ENCODE measurements at regions not wholly inside any gene's neighbourhood (a gene's known extent, or its start where the extent isn't known, plus 50 kb on each side); places are given as distances from the start of the nearest gene placed in this dataset.
A peak's percentile ranks its signal among the peaks of the same experiment; 100 is the strongest.

DNA sequence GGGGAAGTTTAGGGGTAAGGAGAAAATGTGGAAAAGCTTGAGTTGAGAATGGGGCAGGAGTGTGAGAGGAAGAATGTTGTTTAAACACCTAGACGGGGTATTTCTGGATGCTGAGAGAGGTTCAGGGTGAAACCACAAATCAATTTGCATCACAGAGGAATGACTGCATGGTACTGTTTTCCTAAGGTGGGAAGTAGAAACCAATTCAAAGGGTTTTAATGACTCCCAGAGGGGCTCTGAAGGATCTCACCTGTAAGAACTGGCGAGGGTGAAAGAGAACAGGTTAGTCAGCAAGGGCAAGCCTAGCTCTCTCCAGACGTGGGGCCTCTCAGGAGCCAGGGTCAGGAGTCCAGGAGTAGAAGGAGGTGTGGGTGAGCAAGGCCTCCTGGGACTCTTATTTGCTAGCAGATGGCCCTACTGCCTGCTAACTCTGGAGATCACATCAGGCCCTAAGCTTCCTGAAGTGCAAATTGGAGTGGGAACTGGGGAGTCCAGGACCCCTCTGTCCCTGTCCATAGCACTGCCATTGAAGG, 133.0 kb upstream of the CELF4 start:
- Histone ChIP-seq H2AFZ (no peak overlapping the region), H4K20me1 (replicated peaks; ENCODE audit: insufficient read depth) (no peaks in the 10 kb centered on the region), H3K4me2 (no peak overlapping the region; the same call in 1 of the 2 replicates), H3K36me3 (ENCODE audit: insufficient read depth) (no peaks in the 10 kb centered on the region), H3K27me3 (ENCODE audit: insufficient read depth) (no peaks in the 10 kb centered on the region), H3K79me2 (replicated peaks; ENCODE audit: insufficient read depth) (no peaks in the 10 kb centered on the region), H3K9me2 (ENCODE audit: insufficient read depth) (0 out of 2 replicates have a peak, but pooled peaks cover 3% of the 10 kb centered on the region), H3K4me1 (ENCODE audit: insufficient read depth) (peaks cover 5% of the 10 kb centered on the region; the same call in 1 of the 2 replicates), H3K27ac (ENCODE audit: low read depth) (no peak overlapping the region), H3K4me3 (no peak overlapping the region), H3F3A (replicated peaks; ENCODE audit: low read depth) (no peaks in the 10 kb centered on the region)
- H3K4me3 Mint-ChIP-seq = no peak overlapping the region
- TF ChIP-seq ZNF331 (CRISPR knock-in tag; IDR thresholded peaks at IDR 0.05; ENCODE audit: low read depth) = no peak
- TF ChIP-seq, protein P1, sequence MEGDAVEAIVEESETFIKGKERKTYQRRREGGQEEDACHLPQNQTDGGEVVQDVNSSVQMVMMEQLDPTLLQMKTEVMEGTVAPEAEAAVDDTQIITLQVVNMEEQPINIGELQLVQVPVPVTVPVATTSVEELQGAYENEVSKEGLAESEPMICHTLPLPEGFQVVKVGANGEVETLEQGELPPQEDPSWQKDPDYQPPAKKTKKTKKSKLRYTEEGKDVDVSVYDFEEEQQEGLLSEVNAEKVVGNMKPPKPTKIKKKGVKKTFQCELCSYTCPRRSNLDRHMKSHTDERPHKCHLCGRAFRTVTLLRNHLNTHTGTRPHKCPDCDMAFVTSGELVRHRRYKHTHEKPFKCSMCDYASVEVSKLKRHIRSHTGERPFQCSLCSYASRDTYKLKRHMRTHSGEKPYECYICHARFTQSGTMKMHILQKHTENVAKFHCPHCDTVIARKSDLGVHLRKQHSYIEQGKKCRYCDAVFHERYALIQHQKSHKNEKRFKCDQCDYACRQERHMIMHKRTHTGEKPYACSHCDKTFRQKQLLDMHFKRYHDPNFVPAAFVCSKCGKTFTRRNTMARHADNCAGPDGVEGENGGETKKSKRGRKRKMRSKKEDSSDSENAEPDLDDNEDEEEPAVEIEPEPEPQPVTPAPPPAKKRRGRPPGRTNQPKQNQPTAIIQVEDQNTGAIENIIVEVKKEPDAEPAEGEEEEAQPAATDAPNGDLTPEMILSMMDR (conservative IDR thresholded peaks at IDR 0.05; ENCODE audit: low read depth in 2 of 2) = peak; percentile 14 to 27; a peak in 1 of 4 replicates
- TF ChIP-seq, protein P2, sequence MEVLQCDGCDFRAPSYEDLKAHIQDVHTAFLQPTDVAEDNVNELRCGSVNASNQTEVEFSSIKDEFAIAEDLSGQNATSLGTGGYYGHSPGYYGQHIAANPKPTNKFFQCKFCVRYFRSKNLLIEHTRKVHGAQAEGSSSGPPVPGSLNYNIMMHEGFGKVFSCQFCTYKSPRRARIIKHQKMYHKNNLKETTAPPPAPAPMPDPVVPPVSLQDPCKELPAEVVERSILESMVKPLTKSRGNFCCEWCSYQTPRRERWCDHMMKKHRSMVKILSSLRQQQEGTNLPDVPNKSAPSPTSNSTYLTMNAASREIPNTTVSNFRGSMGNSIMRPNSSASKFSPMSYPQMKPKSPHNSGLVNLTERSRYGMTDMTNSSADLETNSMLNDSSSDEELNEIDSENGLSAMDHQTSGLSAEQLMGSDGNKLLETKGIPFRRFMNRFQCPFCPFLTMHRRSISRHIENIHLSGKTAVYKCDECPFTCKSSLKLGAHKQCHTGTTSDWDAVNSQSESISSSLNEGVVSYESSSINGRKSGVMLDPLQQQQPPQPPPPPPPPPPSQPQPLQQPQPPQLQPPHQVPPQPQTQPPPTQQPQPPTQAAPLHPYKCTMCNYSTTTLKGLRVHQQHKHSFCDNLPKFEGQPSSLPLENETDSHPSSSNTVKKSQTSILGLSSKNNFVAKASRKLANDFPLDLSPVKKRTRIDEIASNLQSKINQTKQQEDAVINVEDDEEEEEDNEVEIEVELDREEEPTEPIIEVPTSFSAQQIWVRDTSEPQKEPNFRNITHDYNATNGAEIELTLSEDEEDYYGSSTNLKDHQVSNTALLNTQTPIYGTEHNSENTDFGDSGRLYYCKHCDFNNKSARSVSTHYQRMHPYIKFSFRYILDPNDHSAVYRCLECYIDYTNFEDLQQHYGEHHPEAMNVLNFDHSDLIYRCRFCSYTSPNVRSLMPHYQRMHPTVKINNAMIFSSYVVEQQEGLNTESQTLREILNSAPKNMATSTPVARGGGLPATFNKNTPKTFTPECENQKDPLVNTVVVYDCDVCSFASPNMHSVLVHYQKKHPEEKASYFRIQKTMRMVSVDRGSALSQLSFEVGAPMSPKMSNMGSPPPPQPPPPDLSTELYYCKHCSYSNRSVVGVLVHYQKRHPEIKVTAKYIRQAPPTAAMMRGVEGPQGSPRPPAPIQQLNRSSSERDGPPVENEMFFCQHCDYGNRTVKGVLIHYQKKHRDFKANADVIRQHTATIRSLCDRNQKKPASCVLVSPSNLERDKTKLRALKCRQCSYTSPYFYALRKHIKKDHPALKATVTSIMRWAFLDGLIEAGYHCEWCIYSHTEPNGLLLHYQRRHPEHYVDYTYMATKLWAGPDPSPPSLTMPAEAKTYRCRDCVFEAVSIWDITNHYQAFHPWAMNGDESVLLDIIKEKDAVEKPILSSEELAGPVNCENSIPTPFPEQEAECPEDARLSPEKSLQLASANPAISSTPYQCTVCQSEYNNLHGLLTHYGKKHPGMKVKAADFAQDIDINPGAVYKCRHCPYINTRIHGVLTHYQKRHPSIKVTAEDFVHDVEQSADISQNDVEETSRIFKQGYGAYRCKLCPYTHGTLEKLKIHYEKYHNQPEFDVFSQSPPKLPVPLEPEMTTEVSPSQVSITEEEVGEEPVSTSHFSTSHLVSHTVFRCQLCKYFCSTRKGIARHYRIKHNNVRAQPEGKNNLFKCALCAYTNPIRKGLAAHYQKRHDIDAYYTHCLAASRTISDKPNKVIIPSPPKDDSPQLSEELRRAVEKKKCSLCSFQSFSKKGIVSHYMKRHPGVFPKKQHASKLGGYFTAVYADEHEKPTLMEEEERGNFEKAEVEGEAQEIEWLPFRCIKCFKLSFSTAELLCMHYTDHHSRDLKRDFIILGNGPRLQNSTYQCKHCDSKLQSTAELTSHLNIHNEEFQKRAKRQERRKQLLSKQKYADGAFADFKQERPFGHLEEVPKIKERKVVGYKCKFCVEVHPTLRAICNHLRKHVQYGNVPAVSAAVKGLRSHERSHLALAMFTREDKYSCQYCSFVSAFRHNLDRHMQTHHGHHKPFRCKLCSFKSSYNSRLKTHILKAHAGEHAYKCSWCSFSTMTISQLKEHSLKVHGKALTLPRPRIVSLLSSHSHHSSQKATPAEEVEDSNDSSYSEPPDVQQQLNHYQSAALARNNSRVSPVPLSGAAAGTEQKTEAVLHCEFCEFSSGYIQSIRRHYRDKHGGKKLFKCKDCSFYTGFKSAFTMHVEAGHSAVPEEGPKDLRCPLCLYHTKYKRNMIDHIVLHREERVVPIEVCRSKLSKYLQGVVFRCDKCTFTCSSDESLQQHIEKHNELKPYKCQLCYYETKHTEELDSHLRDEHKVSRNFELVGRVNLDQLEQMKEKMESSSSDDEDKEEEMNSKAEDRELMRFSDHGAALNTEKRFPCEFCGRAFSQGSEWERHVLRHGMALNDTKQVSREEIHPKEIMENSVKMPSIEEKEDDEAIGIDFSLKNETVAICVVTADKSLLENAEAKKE (CRISPR knock-in tag; IDR thresholded peaks at IDR 0.05) = peak; percentile 86
- peaks cover 15% of the 10 kb centered on the region for H3K4me1 Mint-ChIP-seq
- 0 out of 3 replicates have a peak, but pooled peaks cover under 1% of the 10 kb centered on the region for H3K9me3 Mint-ChIP-seq
- ATAC-seq = peak; percentile 96
- H3K27me3 Mint-ChIP-seq (ENCODE audit: insufficient read depth, low read depth, poor library complexity) = peaks cover 8% of the 10 kb centered on the region
- peak overlapping the region; percentile 29; the same call in 1 of the 2 replicates for H3K27ac Mint-ChIP-seq
- peak; percentile 60 for DNase-seq (ENCODE audit: low spot score)
- H3K36me3 Mint-ChIP-seq (ENCODE audit: low read depth) = no peaks in the 10 kb centered on the region

Measured in GM23338 (cell line).